ENCODE measurements at regions not wholly inside any gene's neighbourhood (a gene's known extent, or its start where the extent isn't known, plus 50 kb on each side); places are given as distances from the start of the nearest gene placed in this dataset.

DNA sequence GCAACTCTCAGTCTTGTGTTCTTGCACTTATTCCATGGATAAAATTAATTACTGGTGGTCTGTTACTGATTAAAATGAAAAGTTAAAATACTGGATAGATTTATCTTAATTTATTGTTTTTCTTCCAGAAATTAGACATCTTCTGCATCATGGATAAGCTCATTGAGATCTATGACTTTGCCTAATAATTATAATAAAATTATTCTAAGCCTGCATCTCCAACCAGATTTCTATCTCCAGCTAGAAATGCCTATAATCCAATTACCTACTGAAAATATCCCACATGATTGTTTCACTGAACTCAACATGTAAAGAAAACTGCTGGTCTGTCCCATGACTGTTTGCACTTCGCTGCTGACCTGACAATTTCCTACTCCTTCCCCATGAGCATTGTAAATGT, 88.3 kb upstream of the ACBD5 start:
- TF ChIP-seq, protein P1, sequence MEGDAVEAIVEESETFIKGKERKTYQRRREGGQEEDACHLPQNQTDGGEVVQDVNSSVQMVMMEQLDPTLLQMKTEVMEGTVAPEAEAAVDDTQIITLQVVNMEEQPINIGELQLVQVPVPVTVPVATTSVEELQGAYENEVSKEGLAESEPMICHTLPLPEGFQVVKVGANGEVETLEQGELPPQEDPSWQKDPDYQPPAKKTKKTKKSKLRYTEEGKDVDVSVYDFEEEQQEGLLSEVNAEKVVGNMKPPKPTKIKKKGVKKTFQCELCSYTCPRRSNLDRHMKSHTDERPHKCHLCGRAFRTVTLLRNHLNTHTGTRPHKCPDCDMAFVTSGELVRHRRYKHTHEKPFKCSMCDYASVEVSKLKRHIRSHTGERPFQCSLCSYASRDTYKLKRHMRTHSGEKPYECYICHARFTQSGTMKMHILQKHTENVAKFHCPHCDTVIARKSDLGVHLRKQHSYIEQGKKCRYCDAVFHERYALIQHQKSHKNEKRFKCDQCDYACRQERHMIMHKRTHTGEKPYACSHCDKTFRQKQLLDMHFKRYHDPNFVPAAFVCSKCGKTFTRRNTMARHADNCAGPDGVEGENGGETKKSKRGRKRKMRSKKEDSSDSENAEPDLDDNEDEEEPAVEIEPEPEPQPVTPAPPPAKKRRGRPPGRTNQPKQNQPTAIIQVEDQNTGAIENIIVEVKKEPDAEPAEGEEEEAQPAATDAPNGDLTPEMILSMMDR (IDR thresholded peaks at IDR 0.05): no peak
- TF ChIP-seq POLR2A (IDR thresholded peaks at IDR 0.05): no peak
